ENCODE measurements at regions not wholly inside any gene's neighbourhood (a gene's known extent, or its start where the extent isn't known, plus 50 kb on each side); places are given as distances from the start of the nearest gene placed in this dataset.

DNA sequence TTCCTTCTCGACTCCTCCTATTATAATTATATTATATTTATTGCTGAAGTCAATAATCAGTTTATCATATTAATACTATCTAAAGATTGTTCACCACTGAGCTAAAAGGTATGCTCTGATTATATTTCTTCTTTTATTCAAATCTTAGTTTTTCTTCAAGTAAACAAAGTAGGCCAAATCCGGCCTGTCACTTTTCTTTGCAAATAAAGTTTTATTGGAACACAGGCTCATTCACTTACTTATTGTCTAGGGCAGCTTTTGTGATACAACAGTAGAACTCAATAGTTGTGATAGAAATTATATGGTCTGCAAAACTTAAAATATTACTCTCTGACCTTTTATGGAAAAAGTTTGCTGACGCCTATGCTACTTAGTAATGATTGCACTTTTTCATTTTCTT lies 92.4 kb upstream of the DNAJC19 start:
- H3K9me3 ChIP-seq (ENCODE audit: control insufficient read depth, insufficient read depth, low read depth, low read length), result no peaks in the 10 kb centered on the region
- TF ChIP-seq ZNF521 (tag by site-specific recombination; IDR thresholded peaks at IDR 0.05) (no peak), ZNF155 (tag by site-specific recombination; IDR thresholded peaks at IDR 0.05) (no peak), ZNF610 (tag by site-specific recombination; IDR thresholded peaks at IDR 0.05; ENCODE audit: borderline replicate concordance) (no peak), ZNF121 (tag by site-specific recombination; IDR thresholded peaks at IDR 0.05) (no peak), ZNF302 (tag by site-specific recombination; IDR thresholded peaks at IDR 0.05; ENCODE audit: low read depth) (no peak), ZNF223 (tag by site-specific recombination; IDR thresholded peaks at IDR 0.05) (no peak), SCRT1 (tag by site-specific recombination; IDR thresholded peaks at IDR 0.05; ENCODE audit: borderline replicate concordance) (no peak), ZSCAN16 (tag by site-specific recombination; IDR thresholded peaks at IDR 0.05) (no peak)
- TF ChIP-seq, protein P1, sequence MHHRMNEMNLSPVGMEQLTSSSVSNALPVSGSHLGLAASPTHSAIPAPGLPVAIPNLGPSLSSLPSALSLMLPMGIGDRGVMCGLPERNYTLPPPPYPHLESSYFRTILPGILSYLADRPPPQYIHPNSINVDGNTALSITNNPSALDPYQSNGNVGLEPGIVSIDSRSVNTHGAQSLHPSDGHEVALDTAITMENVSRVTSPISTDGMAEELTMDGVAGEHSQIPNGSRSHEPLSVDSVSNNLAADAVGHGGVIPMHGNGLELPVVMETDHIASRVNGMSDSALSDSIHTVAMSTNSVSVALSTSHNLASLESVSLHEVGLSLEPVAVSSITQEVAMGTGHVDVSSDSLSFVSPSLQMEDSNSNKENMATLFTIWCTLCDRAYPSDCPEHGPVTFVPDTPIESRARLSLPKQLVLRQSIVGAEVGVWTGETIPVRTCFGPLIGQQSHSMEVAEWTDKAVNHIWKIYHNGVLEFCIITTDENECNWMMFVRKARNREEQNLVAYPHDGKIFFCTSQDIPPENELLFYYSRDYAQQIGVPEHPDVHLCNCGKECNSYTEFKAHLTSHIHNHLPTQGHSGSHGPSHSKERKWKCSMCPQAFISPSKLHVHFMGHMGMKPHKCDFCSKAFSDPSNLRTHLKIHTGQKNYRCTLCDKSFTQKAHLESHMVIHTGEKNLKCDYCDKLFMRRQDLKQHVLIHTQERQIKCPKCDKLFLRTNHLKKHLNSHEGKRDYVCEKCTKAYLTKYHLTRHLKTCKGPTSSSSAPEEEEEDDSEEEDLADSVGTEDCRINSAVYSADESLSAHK (tag by site-specific recombination; IDR thresholded peaks at IDR 0.05), result no peak
- H3K36me3 ChIP-seq (ENCODE audit: control insufficient read depth in 2 of 2, insufficient read depth in 1 of 2, low read length in 2 of 2), result no peaks in the 10 kb centered on the region
- ChIA-PET POLR2A (no interaction called here), CTCF (no interaction called here)
- H3K27ac ChIP-seq (ENCODE audit: extremely low read depth, low read depth, low read length), result no peak overlapping the region
- no peaks in the 10 kb centered on the region for H3K4me1 ChIP-seq (ENCODE audit: control insufficient read depth, insufficient read depth, low read length)
- H3K4me3 ChIP-seq (ENCODE audit: low read depth, low read length), result no peak overlapping the region

DNA sequence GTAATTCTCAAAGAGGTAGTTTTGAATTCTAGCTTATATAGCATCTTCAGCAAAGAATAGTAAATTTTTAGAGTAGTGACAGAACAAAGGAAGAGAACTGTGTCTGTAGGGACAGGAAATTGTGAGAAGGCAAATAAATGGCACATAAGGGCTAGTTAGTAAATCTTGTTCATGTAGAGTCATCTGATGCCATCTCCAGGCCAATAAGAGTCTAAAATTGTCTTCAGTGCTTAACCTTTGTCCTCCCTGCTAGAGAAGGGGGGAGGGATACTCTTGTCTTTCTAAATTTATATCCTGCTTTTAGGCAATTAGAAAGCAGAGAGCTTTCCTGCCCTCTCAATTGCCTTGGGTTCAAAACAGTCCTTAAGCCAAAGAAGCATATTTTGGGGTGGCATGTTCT lies 87.0 kb upstream of the DNAJC19 start:
- TF ChIP-seq ZNF791 (tag by site-specific recombination; IDR thresholded peaks at IDR 0.05), result no peak
- TF ChIP-seq ZSCAN30 (tag by site-specific recombination; IDR thresholded peaks at IDR 0.05), result no peak
- no peak for TF ChIP-seq ZNF549 (tag by site-specific recombination; IDR thresholded peaks at IDR 0.05)
- no peak for TF ChIP-seq TCF7L2 (IDR thresholded peaks at IDR 0.05; ENCODE audit: borderline replicate concordance, low read depth, low read length)
- TF ChIP-seq ZNF311 (tag by site-specific recombination; IDR thresholded peaks at IDR 0.05; ENCODE audit: borderline replicate concordance), result no peak
- TF ChIP-seq, protein P2, sequence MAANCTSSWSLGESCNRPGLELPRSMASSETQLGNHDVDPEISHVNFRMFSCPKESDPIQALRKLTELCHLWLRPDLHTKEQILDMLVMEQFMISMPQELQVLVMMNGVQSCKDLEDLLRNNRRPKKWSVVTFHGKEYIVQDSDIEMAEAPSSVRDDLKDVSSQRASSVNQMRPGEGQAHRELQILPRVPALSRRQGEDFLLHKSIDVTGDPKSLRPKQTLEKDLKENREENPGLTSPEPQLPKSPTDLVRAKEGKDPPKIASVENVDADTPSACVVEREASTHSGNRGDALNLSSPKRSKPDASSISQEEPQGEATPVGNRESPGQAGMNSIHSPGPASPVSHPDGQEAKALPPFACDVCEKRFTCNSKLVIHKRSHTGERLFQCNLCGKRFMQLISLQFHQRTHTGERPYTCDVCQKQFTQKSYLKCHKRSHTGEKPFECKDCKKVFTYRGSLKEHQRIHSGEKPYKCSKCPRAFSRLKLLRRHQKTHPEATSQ (tag by site-specific recombination; IDR thresholded peaks at IDR 0.05), result no peak
- TF ChIP-seq ZNF792 (tag by site-specific recombination; IDR thresholded peaks at IDR 0.05), result no peak
- Histone ChIP-seq H3K36me3 (ENCODE audit: control insufficient read depth in 2 of 2, insufficient read depth in 1 of 2, low read length in 2 of 2) (no peaks in the 10 kb centered on the region), H3K9me3 (ENCODE audit: control insufficient read depth, insufficient read depth, low read depth, low read length) (no peaks in the 10 kb centered on the region), H3K4me3 (ENCODE audit: low read depth, low read length) (no peak overlapping the region), H3K27ac (ENCODE audit: extremely low read depth, low read depth, low read length) (no peak overlapping the region), H3K4me1 (ENCODE audit: control insufficient read depth, insufficient read depth, low read length) (no peaks in the 10 kb centered on the region)
- CTCF ChIA-PET, result no interaction called here
- POLR2A ChIA-PET, result no interaction called here

DNA sequence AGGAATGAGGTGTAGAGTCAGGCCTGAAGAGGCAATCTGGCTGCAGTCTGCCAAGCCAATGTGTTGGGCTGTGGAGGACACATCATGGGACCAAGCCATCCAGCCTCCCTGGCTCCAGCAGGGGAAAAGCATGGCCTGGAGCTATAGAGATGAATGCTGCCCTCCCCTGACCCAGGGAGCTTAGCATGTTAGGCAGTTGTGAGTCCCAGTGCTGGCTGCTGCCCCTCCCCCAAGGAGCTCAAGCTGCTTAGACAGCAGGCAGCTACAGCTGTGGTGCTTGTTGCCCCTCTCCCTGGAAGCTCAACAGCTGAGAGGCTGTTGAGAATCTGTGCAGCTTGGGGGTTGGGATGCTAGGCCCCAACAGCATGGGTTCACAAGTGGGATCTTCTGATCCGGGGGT lies 85.6 kb upstream of the DNAJC19 start:
- Histone ChIP-seq H3K9me3 (ENCODE audit: control insufficient read depth, insufficient read depth, low read depth, low read length) (no peaks in the 10 kb centered on the region), H3K36me3 (ENCODE audit: control insufficient read depth in 2 of 2, insufficient read depth in 1 of 2, low read length in 2 of 2) (no peaks in the 10 kb centered on the region), H3K4me1 (ENCODE audit: control insufficient read depth, insufficient read depth, low read length) (no peaks in the 10 kb centered on the region), H3K4me3 (ENCODE audit: low read depth, low read length) (no peak overlapping the region), H3K27ac (ENCODE audit: extremely low read depth, low read depth, low read length) (no peak overlapping the region)
- ChIA-PET POLR2A (no interaction called here), CTCF (no interaction called here)
- TF ChIP-seq ZNF76 (tag by site-specific recombination; IDR thresholded peaks at IDR 0.05; ENCODE audit: borderline replicate concordance, low read depth) (no peak), ZBTB48 (tag by site-specific recombination; IDR thresholded peaks at IDR 0.05) (no peak), ZNF670 (tag by site-specific recombination; IDR thresholded peaks at IDR 0.05; ENCODE audit: low read depth) (no peak), KLF7 (tag by site-specific recombination; IDR thresholded peaks at IDR 0.05; ENCODE audit: borderline replicate concordance) (no peak), SCRT1 (tag by site-specific recombination; IDR thresholded peaks at IDR 0.05; ENCODE audit: borderline replicate concordance) (no peak), ZNF777 (tag by site-specific recombination; IDR thresholded peaks at IDR 0.05; ENCODE audit: borderline replicate concordance) (no peak), ZNF747 (tag by site-specific recombination; IDR thresholded peaks at IDR 0.05) (no peak), ZXDB (tag by site-specific recombination; IDR thresholded peaks at IDR 0.05) (no peak), ZBTB21 (tag by site-specific recombination; IDR thresholded peaks at IDR 0.05) (no peak)
- TF ChIP-seq, protein P3, sequence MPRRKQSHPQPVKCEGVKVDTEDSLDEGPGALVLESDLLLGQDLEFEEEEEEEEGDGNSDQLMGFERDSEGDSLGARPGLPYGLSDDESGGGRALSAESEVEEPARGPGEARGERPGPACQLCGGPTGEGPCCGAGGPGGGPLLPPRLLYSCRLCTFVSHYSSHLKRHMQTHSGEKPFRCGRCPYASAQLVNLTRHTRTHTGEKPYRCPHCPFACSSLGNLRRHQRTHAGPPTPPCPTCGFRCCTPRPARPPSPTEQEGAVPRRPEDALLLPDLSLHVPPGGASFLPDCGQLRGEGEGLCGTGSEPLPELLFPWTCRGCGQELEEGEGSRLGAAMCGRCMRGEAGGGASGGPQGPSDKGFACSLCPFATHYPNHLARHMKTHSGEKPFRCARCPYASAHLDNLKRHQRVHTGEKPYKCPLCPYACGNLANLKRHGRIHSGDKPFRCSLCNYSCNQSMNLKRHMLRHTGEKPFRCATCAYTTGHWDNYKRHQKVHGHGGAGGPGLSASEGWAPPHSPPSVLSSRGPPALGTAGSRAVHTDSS (tag by site-specific recombination; IDR thresholded peaks at IDR 0.05), result no peak

All from HEK293 (cell line).